ENCODE measurements at regions not wholly inside any gene's neighbourhood (a gene's known extent, or its start where the extent isn't known, plus 50 kb on each side); places are given as distances from the start of the nearest gene placed in this dataset.

DNA sequence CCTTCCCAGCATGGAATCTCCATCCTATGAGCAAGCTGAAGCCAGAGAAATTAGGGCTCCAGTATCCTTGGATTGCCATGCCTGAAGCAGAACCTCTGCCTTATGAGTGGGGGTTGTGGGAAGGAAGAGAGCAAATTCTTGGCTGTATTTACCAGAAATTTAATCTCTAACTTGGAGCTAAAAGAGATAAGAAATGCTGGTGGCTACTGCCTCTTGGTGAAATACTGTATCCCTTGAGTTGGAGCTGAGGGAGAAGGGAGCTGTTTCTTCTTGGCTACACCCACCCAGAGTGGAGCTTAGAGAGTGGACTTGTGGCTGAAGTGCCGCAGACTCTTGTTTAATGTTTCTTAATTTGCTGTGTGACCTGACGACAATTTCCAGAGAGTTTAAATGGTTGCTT is 447.3 kb downstream of the ARHGEF28 start:
- no peak for DNase-seq

GRCh38 chr5:74072646-74073045 is 446.6 kb downstream of the ARHGEF28 start:
- DNase-seq: no peak

DNA sequence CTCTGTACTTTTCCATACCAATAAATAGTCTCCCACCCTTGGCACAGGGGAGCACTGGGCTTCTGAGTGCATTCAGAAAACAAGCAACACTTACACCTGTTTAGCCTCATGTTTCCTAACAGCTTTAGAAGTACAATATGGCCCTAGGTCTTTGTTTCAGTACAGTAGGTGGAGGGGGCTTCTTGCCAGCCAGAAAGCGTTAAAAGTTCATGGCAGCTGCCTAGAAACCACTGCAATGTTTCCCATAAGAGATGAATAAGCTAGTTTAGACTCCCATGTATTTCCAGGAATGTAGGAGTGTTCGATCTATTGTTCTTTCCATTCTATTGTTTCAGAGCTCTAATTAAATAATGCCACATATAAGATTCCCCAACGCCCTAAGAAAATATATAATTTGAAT is 444.8 kb downstream of the ARHGEF28 start:
- no peak for DNase-seq

DNA sequence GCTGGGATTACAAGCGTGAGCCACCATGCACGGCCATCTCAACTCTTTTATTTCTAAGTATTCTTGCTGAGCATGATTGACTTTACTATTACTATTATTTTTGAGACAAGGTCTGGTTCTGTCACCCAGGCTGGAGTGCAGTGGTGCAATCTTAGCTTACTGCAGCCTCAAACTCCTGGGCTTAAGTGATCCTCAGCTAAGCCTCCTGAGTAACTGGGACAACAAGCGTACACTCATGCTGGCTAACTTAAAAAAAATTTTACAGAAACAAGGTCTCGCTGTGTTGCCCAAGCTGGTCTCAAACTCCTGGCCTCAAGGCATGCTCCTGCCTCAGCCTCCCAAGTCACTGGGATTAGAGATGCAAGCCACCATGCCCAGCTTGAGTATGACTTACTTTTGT is 443.7 kb downstream of the ARHGEF28 start:
- no peak for DNase-seq

DNA sequence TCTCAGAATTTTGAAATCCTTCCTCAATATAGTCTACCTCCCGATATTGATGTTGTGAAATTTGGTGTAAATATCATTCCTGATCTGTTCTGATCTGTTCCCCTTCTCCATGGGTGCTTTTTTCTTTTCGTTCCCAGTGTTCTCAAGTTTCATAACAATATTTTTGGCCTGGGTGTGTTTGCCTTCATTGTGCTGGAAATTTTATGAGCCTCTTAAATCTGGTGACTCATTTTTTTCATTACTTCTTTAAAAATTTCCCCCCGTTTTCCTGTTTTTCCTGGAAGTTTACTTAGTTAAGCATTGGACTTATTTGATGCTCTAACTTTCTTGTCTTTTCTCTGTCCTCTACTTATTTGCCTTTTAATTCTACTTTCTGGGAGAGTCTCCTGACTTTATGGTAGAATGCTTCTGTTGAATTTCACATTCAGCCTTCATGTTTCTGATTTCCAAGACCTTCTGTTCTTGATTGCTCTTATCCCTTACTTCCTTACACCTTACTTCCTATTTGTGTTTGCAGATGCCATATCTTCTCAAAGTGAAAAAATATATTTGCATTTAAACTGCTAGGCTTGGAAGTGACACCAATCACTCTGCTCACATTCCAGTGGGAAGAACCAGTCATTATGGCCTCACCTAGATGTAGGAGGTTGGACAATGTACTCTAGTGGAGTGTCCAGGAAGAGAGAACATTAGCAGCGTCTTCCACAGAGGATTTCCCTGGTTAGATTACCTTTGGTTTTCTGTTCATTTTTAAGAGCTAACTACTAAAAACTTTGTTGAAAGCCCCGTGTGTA is 441.9 kb downstream of the ARHGEF28 start:
- DNase-seq: no peak

- no peak for DNase-seq
These were observed 438.9 kb downstream of the ARHGEF28 start for GRCh38 chr5:74064911-74065310.

DNA sequence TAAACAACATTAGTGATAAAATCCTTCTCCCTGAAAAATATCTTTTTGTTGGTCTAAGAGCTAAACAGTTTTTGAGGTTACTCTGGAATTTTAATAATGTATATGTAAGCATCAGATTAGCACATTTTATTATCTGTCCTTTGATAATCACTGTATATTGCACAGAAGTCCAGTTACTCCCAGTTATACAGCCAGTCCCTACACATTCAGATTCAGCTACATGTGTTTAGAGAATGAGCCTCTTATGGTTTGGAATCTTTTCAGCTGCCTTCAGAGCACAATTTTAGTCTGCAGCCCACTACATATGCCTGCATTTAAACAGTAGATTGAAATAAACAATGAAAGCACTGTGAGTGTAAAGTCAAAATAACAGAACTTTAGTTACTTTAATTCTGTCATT is 438.2 kb downstream of the ARHGEF28 start:
- no peak for DNase-seq

DNA sequence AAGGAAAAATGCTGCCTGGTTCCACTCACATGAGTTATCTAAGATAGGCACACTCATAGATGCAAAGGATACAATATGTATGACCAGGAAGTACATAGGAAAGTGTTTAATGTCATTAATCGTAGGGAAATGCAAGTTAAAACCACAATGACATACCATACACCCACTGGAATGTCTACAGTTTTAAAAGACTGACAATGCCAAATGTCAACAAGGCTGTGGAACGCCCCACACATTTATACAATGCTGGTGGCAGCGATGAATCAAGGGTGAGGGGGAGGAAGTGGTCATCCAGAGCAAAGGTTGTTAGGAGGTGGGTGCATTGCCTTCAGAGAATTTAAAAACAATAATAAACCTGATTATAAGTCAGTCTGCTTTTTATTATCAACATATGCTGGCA is 437.8 kb downstream of the ARHGEF28 start:
- no peak for DNase-seq

DNA sequence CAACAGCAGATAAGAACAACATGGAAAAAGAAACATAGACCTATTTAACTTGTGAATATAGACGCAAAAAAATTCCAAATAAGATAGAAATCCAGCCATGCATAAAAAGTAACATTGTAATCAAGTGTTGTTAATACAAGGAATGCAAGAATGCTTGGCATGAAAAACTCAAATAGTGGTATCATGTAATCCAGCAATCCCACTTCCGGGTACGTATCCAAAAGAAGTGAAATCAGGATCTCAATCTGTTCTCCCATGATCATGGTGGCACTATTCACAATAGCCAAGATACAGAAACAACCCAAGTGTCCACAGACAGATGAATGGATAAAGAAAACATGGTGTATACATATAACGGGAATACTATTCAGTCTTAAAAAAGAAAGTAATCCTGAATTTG is 437.4 kb downstream of the ARHGEF28 start:
- DNase-seq: no peak

DNA sequence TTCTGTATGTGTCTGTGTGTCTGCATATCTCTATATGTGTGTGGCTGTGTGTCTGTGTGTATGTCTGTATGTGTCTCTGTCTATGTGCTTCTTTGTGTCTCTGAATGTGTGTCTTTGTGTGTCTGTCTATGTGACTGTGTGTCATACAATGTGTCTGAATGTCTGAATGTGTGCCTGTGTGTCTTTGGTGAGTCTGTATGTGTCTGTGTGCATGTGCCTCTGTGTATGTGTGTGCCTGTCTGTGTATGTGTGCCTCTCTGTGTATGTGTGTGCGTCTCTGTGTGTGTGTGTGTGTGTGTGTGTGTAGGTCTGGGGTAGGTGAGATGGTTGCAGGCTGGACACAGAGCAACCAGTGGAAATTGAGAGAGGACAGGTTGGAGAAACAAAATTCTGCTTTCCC is 435.3 kb downstream of the ARHGEF28 start:
- no peak for DNase-seq

GRCh38 chr5:74059706-74060105 is 433.7 kb downstream of the ARHGEF28 start:
- no peak for DNase-seq

GRCh38 chr5:74056789-74057164 is 430.8 kb downstream of the ARHGEF28 start:
- no peak for DNase-seq

GRCh38 chr5:74056107-74056788 is 430.3 kb downstream of the ARHGEF28 start:
- DNase-seq: no peak

GRCh38 chr5:74055486-74056106 is 429.6 kb downstream of the ARHGEF28 start:
- no peak for DNase-seq

- DNase-seq: no peak
These were observed 428.8 kb downstream of the ARHGEF28 start for GRCh38 chr5:74054641-74055421.

- DNase-seq: no peak
These were observed 428.1 kb downstream of the ARHGEF28 start for GRCh38 chr5:74054139-74054538.

DNA sequence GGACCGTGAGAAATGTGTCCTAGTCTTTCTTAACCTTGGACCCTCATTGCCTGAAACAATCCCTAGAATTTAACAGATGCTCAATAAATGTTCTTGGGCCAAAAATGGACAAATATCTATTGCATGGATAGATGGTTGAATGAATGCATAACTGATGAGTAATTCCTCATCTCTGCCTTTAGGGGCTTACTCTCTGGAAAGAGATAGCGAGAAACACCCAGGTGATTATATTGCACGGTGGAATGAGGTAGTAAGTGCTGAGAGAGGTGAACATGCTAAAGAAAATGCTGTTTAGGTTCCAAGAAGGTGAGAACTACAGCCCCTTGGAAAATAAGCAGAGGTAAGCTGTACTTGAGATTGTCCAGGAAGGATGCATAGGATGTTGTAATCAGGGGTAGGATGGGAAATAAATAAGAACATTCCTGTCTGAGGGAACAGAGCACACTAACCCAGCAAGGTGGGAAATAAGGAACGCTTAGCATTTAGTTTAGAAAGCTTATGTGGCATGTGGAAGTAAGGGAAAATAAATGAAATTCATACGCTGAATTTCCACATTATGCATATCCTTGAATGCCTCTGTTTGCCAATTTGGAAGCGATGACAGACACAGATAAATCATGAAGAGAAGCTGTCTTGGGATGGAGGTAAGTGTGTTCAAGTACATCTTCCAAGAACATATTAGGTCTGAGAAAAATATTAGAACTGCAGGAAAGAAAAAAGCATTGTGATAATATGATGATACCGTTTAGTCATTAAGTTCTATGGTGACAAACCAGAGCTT is 426.6 kb downstream of the ARHGEF28 start:
- DNase-seq: no peak

- DNase-seq: no peak
These were observed 425.1 kb downstream of the ARHGEF28 start for GRCh38 chr5:74051076-74051475.

DNA sequence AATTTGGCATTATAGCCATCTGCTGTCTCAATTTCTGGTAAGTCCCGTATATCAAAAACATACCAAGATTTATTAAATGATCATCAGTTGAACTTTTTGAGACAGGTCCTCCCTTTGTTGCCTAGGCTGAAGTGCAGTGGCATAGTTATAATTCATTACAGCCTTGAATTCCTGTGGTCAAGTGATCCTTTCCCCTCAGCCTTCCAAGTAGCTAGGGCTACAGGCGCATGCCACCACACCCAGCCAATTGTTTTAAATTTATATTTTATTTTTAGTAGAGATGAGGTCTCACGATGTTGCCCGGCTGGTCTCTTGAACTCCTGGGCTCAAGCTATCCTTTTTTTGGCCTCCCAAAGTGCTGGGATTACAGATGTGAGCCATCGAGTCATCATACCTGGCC is 418.9 kb downstream of the ARHGEF28 start:
- no peak for DNase-seq

DNA sequence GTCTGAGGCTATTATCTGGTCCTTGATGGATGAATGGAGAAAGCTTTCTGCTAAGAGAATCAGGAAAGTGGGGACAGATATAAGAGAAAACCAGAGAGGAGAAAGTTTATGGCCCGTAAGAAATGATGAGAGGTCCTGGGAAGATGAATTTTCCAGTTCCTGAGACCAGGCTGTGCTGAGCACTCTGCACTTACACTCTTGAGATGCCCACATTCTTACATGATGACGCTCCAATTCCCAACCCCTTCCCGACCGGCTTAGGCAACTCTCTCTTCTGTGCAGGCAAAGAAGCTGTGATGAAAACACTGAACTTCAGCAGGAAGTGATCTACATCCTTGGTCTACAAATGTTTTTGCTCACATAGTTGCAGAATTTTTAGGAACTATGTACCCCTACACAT is 417.0 kb downstream of the ARHGEF28 start:
- no peak for DNase-seq

GRCh38 chr5:74042559-74042958 is 416.6 kb downstream of the ARHGEF28 start:
- no peak for DNase-seq

- no peak for DNase-seq
These were observed 415.9 kb downstream of the ARHGEF28 start for GRCh38 chr5:74041913-74042312.
